Stimulated activated CD4-positive, alpha-beta T cell treated with anti-CD3 and anti-CD28 coated beads, TNF-alpha, amount 100 ng/mL, for 1 hour (primary cell): ENCODE measurements at regions not wholly inside any gene's neighbourhood (a gene's known extent, or its start where the extent isn't known, plus 50 kb on each side); places are given as distances from the start of the nearest gene placed in this dataset.

Experiments
- DNase-seq, 3 donors: peaks; one replicate each; pipeline ENCODE4 v3.0.0-alpha.2; 2020; ENCODE audit warnings: low read depth in 3 of 3, low spot score in 1 of 3

DNA sequence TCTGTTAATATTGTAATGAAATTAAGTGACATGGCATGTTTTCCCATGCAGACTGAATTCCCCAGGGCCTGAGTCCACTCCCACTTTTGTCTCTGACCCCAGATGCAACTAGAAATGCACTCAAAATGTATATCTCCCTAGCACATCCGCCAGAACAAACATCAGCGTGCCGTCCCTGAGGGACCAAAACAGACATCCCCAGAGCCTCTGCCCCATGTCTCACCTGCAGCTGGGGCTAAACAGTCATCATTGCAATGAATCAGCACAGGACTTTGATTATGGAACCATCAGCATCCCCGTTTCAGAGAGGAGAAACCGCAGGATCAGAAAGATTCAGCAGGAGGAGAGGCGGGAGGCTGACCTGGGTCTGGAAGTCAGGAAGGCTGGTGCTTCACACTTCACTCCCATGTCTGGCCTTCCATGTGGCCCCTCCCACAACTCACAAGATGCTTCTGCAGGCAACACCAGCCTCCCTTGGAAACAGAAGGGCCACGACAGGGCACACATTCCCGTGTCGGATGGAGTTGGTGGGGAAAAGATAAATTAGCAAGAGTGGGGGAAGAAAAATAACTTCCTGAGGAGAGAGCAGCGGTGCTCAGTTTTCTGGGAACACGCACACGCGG, 130.6 kb upstream of the VSTM2B start:
- DNase-seq, result no peak

DNA sequence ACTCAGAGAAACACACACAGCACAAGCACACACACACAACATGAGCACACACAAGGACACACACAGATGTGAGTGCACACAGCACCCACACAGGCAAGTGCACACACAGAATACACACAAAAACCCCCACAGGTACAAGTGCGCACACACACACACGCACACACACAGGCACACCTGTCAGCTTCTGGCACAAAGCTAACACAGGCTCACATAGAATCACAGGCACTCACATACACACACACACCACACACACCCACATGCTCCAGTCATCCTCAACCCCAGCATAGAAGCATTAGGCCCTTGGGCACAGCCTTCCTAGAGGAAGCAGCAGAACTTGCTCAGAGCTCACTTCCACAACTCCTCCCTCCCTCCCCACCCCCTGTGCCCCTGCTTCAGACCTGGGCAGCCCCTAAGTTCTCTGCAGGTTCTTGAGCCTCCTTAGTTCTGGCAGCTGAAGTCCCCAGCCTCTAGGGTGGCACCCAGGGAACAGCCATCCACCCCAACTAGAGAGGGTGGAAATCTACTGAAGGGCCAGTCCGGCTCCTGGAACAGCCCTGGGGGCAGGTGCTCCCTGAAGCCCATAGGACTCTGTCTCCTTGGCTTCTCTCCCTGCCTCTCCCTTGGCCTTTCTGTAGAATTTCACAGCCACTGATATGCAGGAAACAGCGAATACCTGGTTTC, 129.9 kb upstream of the VSTM2B start:
- no peak for DNase-seq

DNA sequence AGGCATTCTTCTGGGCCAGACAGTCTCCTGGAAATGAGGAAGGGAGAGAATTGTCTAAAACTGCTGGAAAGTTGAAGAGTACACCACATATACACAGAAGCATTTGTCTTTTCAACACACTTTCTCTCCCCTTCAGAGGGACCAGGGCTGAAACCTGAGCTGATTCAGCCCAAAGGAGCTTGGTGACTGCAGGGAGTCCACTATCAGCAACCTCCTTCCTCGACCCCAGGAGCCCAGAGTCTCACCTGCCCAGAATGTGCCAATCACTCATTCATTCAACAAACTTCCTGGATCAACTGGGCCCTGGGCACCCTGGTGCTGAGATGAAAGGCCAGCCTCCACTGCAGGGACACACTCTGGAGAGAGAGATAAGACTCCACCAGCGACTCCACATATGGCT, 128.9 kb upstream of the VSTM2B start:
- DNase-seq, result no peak

DNA sequence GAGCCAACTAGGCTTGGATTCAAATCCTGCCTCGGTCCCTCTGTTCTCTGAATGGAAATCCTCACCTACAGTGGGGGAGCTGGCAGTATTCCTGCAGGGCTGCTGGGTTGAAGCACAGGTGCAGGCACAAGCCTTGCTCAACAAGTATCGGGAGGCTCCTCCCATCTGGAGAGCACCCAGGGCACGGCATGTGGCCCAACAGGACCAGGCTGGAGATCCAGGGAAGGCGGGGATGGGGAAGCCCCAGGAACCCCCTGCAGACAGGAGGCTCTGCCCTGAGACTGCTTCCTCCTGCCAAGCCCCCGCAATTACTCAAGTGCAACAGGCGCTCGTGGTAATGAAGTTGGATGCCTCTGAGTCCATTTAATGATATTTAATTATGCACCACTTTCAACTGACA, 128.0 kb upstream of the VSTM2B start:
- no peak for DNase-seq

DNA sequence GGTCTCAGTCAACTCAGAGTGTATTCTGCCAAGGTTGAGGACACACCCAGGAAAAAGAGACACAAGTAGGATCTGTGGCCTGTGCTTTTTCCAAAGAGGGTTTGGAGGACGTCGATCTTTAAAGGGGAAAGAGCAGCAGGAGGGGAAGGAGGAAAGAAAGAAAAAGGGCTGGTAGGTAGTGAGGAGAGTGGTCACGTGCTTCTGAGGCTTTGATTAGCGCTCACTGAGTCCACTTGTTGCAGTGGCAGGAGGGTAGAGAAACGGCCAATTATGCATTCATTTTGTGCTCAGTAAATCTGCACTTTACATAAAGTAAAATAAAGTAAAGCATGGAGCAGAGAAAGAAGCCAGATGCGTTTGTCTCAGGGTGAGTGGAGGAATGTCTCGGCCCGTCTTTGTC, 126.0 kb upstream of the VSTM2B start:
- no peak for DNase-seq

DNA sequence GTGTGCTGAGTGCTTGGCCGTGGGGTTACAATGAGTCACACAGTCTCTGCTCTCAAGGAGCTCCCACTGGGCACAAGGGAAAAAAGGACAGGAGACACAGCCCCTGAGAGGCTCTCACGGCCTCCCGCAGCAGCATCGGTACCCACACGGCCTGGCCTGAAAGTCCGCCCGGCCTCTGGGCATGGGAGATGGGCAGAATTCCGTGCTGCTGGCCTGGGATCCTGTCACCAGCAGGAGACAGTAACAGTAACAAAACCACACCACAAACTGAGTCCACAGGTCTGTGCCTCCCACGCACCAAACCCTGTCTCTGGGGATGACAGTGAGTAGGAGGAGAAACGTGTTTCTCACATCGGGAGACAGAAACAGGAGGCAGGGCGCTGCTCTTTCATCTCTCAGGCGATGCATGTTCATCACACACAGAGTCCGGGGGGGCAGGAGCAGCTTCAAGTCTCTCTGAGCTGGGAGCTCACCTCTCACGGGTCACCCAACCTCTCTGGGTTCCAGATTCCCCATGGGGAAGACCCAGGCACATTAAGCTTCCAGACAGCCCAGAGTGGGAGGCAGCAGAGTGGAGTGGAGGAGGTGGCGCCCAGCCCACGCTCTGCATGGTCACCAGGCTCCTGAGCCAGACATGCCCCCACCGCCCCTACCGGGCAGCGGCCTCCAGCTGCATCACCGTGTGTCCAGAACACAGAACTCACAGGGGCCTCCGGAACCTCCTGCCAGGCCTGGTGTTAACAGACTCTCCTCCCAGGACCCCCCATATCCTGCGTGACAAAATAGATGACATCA, 124.7 kb upstream of the VSTM2B start:
- DNase-seq, result no peak

DNA sequence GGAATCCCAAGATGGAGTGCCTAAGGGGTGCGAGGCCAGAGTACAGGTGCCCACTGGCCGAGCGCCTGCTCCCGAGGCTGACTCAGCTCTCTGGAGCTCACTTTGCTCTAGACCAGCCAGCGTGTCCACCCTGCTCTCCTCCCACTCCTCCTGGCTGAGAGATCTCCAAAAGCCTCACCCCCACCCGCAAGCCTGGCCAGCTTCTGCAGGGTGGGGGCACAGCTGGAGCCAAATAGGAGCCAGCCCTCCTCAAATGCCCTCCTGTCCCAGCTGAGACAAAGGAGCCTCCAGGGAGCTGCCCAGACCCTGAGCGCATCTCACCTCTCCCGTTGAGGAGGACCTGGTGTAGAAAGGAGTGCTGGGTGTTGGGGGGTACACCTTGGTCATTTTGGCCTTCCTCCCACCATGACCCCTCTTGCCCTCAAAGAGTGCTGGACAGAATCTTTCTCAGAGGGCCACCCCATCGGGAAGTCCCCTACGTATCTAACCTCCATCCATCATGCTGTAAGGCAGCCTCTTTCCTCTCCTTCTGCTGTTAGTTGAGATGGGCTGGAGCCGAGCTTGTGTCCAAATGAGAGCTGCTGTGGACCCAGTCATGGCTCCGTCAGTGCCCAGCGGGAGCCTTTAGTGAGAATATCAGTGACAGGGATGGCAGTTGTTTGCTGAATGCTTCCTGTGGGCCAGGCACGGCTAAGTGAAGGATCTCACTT, 123.9 kb upstream of the VSTM2B start:
- no peak for DNase-seq

DNA sequence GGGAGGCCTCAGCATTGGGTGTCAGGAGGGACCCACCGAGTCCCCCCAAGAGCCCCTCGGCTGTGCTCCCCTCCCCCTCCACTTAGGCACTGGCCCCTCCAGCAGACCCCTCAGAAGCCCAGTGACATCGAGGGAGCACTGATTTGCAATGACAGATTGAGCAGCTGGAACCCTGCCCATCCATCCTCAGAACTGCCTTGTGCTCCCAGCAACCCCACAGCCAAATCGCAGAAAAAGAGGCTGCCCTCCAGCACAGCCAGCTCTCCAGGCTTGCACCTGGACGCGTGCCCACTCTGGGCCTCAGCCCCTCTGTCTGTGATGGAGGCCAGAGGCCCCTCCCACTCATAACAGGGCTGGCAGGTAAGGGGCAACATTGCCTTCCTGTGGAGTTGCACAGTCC, 123.2 kb upstream of the VSTM2B start:
- no peak for DNase-seq

DNA sequence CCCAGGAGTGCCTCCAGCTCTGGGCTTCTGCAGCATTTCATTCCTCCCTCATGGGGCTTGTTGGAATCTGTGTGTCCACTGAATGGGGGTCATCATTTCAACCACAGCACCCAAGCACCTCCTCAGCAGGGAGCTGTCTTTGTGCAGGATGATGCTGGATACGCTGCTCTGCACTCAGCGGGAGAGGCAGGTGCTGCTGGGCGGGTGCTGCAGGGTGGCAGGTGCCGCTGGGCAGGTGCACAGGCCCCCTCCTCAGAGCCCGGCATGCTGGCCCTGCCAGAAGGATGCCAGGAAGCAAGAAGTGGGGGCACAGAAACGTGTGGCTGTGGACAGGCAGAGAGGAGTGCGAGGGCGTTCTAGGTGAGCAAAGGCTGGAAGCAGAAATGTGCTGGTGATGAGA, 121.8 kb upstream of the VSTM2B start:
- DNase-seq, result no peak

DNA sequence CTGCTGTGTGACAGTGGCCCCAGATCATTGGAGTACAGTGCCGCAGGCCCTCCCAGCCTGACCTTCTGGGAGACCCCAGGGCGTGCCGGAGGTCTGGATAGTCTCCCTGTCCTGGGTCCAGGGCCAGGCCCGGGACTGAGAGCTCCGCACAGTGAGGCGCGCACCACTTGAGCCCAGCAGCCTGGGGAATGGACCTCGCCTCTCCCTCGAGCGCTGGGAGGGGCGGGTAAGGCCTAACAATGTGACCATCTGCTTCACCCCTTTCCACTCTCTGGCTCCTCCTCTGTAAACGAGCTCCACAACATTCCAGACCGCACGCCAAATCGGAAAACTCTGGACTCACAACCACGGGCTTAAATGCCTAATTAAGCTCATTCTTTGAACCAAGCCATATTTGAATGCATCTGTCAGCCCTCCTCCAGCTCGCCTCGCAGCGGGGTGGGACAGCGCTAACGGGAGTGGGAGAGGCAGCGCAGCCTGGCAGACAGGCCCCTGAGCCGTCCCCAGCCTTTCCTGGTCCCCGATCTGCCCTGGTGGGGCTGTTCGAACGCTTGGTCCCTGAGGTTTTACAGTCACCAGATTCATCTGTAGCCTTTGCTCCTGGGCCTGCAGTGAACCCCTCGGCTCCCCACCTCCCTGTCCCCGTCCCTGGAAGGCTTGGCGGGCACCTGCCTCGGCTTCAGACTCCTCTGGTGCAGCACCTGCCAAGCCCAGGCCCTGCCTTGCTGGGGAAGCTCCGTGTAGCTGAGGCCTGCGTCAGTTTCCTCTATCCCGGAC, 120.7 kb upstream of the VSTM2B start:
- DNase-seq, result no peak

DNA sequence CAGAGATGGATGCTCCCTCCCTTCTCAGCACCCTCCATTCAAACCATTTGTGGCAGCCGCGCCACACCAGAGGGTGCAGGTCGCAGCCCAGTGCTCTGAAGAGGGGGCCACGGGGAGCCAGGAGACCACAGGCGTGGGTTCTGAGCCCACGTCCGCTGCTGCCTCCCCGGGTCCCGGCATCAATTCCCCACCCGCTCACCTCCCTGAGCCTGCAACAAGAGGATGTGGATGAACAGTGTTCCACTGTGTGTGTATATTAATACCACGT, 120.1 kb upstream of the VSTM2B start:
- no peak for DNase-seq

DNA sequence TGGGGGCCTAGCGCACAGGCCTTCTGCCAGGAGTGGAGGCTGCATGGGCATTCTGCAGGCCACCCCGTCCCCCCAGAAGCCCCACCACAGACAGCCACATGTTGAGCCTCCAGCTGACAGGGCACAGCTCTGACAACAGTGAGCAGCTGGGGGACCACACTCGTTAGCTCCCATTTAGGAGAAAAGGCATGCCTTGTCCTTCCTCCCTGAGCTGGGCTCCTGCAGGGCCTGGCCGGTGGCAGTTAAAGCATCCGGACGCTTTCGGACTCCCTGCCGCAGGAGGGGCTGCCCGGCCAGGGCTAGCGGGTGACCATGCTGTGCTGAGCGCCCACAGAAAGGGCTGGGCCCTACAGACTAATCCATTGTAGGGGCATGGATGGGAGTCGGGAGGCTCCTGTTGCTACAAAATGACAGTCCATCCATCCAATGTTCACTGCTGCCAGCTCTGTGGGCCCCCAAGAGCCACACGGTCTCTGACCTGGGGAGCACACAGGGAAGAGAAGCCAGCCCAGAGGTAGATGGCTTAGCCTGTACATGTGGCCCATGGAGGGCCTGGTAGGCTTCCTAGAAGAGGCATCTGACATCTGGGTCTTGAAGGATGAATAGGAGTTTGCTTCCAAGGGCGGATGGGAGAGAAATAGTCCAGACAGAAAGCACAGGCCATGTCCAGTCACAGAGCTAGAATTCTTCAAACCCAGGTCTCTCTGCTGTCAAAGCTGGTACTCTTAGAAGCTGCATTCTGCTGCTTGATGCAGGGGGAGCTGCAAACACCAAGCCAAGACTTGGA, 116.5 kb upstream of the VSTM2B start:
- DNase-seq, result no peak

DNA sequence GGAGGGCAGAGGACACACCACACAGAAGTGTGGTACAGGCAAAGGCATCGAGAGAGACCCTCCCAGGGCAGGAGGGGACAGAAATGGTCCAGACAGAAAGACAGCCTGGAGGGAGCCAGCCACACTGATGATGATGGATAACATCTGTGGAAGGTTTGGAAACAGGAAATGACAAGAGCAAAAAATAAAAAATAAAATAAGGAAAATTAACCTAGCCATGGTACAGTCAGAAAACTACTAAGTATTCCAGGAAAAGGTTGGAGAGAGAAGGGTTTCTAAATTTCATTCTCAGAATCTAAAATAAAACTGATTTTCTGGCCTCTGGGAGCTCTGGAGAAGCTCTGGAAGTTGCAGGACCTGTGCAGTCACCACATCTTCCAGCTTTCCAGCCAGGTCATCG, 115.2 kb upstream of the VSTM2B start:
- DNase-seq, result no peak

DNA sequence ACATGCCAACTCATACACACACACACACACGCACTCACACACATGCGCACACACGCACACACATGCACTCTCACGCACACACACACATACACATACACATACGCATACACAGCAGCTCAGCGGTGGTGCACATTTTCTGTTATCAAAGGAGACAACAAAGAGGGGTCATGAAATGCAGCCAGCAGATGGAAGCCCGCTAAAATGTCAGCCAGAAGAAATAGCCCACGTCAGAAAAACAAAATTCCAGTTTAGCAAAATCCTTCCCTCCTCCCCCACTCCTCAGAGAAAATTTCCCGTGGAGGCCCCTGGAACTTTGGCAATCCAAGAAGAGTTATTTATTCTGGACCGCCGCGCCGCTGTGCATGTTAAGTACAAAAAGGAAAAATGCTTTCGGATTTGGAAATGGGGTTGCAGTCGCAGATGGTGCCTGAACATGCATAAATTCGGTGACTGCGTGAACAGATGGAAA, 114.6 kb upstream of the VSTM2B start:
- DNase-seq, result no peak

DNA sequence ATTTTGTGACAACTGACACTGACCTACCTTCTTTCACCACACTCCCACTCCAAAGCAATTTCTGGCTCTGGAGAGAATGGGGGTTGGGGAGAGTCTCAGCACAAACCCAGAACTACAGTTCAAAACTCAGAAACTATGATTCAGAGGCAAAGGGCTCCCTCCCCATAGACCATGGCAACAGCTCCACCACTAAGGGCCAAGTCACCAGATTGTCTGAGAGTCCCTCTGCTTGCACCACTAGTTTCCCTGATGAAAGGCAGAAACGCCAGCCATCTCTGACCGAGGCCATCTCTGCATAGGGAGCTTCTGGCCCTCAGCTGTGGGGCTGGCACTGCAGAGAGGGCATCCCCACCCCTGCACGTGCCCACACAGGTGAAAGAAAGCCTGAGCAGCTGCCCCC, 112.4 kb upstream of the VSTM2B start:
- DNase-seq, result no peak

DNA sequence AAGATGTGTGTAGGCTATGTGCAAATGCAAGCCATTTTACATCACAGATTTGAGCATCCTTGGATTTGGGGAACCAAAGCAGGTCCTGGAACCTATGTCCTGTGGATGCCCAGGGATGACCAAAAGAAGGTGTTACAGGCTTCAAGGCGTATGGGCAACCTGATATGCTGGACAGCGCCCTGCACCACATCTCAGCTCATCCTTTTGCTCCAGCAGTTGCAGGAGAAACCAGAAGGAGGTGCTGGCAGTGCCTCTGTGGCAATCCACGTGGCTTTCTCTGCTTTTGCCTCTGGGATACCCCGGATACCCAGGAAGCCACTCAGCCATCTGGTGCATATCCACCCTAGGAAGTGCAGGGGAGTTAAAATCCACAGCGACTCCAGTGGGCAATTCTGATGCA, 110.3 kb upstream of the VSTM2B start:
- DNase-seq, result no peak

DNA sequence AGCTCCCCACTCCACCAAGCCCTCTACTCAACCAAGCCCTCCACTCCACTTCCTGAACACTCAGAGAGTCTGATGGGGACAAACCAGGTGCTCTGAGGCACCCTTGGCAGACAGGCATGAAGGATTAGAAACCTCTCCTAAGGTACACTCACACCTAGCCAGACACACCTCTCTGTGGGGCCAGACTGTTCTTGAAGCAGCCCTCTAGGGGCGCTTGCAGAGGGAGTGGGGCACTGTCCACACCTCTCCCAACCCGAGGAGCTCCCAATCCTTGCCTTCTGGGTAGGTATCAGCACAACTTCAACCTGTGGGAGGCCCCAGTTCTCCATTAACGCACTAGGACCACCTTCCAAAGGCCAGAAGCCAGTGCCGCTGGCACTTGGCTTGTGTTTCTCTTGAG, 108.7 kb upstream of the VSTM2B start:
- DNase-seq, result no peak

DNA sequence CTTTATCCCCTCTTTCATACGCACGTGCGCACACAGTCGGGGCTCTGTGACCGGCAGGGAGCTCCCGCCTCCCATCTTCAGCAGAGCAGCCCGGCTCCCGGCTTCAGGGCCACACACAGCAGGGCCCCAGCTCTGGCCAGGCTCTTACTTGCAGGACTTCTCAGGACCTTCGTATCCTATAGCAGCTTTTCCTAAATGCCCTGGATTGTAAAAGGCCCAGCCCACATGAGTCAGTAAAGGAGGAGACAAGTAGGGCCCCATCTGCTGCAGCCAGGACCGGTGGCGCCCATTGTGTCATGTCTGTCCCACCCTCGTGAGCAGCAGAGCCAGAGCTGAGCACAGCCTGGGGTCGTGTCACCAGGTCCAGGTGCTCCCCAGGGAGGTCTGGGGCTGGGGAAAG, 107.6 kb upstream of the VSTM2B start:
- no peak for DNase-seq

DNA sequence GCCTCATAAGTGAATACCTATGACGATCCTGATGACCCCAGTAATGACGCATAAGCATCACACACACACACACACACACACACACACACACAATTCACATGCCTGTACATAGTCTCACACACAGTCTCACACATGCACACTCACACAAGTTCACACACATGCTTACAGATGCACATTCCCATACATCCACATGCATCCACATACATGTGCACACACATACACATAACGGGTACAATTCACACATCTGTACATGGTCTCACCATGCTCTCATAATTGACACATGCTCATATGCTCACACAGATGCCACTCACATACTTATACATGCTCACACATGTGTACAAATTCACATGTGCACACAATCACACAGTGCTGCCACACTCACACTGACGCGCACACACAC, 105.7 kb upstream of the VSTM2B start:
- no peak for DNase-seq

DNA sequence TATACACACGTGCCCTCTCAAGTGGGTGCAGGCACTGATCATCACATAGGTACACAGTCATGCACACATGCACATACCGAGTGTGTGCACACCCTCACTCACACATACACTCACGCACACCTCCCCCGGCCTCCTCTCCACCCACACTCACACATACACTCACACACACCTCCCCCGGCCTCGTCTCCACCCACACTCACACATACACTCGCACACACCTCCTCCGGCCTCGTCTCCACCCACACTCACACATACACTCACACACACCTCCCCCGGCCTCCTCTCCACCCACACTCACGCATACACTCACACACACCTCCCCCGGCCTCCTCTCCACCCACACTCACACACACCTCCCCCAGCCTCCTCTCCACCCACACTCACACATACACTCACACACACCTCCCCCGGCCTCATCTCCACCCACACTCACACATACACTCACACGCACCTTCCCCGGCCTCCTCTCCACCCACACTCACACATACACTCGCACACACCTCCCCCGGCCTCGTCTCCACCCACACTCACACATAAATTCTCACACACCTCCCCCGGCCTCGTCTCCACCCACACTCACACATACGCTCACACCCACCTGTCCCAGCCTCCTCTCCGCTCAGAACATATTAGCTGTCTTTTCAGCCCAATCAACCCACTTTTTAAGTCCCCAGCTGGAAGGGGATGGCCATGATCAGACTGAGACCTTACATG, 105.2 kb upstream of the VSTM2B start:
- no peak for DNase-seq
